Upper lobe of left lung (tissue), 6 donors: ENCODE measurements at regions not wholly inside any gene's neighbourhood (a gene's known extent, or its start where the extent isn't known, plus 50 kb on each side); places are given as distances from the start of the nearest gene placed in this dataset.
A peak's percentile ranks its signal among the peaks of the same experiment; 100 is the strongest.
"Not testable (repeated sequence)": the region's sequence is repeated elsewhere in the genome, so short reads cannot be mapped to it uniquely, and the experiment has no call there.

Source experiments
- ATAC-seq, 2 donors: fragments of 200-7000 bp; cut with Tn5 transposase; one replicate each; pipeline ENCODE4 v1.9.1; 2022; ENCODE audit warnings: mild to moderate bottlenecking in 2 of 2, moderate library complexity in 2 of 2; ENCODE audit not compliant: low FRiP score in 2 of 2
- DNase-seq, 2 donors: peaks; one replicate each; pipeline ENCODE4 v3.0.0-alpha.2; 2019 to 2020
- H3K27ac ChIP-seq, 4 donors: fragments of 200-600 bp; sonication (generic); one replicate each; pipeline ENCODE4 v1.5.1; 2016 to 2019
- H3K27me3 ChIP-seq, 4 donors: fragments of 200-600 bp; sonication (generic); one replicate each; pipeline ENCODE4 v1.5.1; 2017 to 2019
- H3K36me3 ChIP-seq, 4 donors: fragments of 200-600 bp; sonication (generic); one replicate each; pipeline ENCODE4 v1.5.1; 2016 to 2019
- H3K4me1 ChIP-seq, 4 donors: fragments of 200-600 bp; sonication (generic); one replicate each; pipeline ENCODE4 v1.5.1; 2018 to 2019
- H3K4me3 ChIP-seq, 4 donors: fragments of 200-600 bp; sonication (generic); one replicate each; pipeline ENCODE4 v1.5.1; 2017 to 2019; ENCODE audit warnings: mild to moderate bottlenecking in 2 of 4, moderate library complexity in 1 of 4
- H3K9me3 ChIP-seq, 4 donors: fragments of 200-600 bp; sonication (generic); one replicate each; pipeline ENCODE4 v1.5.1; 2018 to 2019
- EP300 ChIP-seq, 4 donors: sonication (generic); formaldehyde crosslinking; IDR thresholded peaks; one replicate each; pipeline ENCODE4 v1.5.1; 2017; ENCODE audit warnings: antibody characterized with exemption in 4 of 4, control low read depth in 2 of 4
- POLR2A ChIP-seq, 4 donors: fragments of 450-650 bp; IDR thresholded peaks; one replicate each; pipeline ENCODE4 v1.5.1; 2016 to 2017; ENCODE audit warnings: antibody characterized with exemption in 4 of 4, mild to moderate bottlenecking in 2 of 4
- POLR2AphosphoS5 ChIP-seq, 2 donors: sonication (generic); formaldehyde crosslinking; IDR thresholded peaks; one replicate each; pipeline ENCODE4 v1.5.1; 2017; ENCODE audit warnings: antibody characterized with exemption in 2 of 2
- WGBS, 2 donors: methylation state at CpG; one replicate each; pipeline ENCODE4 v1.1.5; 2017 to 2018; 5-methylcytosine and 5-hydroxymethylcytosine counted together
- TF ChIP-seq, protein P1 (sequence below), 6 experiments: fragments of 450-650 bp in 4 of 6; fragments of 200-600 bp in 2 of 6; sonication (generic) in 2 of 6; IDR thresholded peaks; one replicate each; pipeline ENCODE4 v1.5.1; 2016 to 2019; ENCODE audit warnings: antibody characterized with exemption in 6 of 6
- donor health status: DM: no; HTN: no; CAD: no; lungs with moderate emphysema.
- donor health status: DM: no; HTN: yes; CAD: no; lungs with severe emphysema.

DNA sequence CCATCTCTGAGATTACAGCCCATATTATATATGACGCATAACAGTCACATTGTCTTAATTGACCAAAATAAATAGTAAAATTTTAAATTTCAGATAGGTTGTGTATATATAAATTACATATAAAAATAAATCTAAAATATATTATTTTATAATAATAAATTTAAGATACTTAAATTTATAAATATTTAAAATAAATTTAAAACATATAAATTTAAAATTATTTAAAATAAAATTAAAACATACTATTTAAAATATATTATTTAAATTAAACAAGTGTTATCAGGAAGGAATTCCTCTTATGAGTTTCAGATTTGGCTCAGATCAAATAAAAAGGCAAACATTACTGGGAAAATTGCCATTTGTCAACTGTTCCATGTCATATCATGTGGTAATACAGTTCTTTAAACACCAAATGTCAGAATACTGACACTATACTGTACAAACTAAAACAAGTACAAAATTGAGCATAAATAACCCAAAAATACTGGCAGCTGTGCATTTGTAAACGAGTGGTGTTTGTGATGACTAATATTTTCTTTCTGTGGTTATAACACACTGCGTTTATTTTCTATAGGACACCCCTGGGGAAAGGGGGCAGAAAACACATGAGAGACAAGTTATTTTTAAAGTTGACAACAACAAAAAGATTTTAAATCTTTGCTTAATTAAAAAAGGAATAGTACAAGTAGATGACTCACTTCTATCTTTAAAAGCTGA, 71.3 kb upstream of the DGKB start:
- ATAC-seq (no peak), DNase-seq (no peak)
- 70 to 75% methylated on average over 3 of the region's 3 CpGs for WGBS, 2 donors
- H3K9me3 ChIP-seq, result no peaks in the 10 kb centered on the region
- no peak overlapping the region for H3K27ac ChIP-seq
- H3K36me3 ChIP-seq, result no peaks in the 10 kb centered on the region
- H3K4me3 ChIP-seq, result no peak overlapping the region
- H3K27me3 ChIP-seq, result no peaks in the 10 kb centered on the region
- TF ChIP-seq, protein P1, sequence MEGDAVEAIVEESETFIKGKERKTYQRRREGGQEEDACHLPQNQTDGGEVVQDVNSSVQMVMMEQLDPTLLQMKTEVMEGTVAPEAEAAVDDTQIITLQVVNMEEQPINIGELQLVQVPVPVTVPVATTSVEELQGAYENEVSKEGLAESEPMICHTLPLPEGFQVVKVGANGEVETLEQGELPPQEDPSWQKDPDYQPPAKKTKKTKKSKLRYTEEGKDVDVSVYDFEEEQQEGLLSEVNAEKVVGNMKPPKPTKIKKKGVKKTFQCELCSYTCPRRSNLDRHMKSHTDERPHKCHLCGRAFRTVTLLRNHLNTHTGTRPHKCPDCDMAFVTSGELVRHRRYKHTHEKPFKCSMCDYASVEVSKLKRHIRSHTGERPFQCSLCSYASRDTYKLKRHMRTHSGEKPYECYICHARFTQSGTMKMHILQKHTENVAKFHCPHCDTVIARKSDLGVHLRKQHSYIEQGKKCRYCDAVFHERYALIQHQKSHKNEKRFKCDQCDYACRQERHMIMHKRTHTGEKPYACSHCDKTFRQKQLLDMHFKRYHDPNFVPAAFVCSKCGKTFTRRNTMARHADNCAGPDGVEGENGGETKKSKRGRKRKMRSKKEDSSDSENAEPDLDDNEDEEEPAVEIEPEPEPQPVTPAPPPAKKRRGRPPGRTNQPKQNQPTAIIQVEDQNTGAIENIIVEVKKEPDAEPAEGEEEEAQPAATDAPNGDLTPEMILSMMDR (IDR thresholded peaks at IDR 0.05), result no peak
- TF ChIP-seq POLR2A (IDR thresholded peaks at IDR 0.05), result no peak
- no peak for TF ChIP-seq EP300 (IDR thresholded peaks at IDR 0.05)
- no peak for TF ChIP-seq POLR2AphosphoS5 (IDR thresholded peaks at IDR 0.05)
- H3K4me1 ChIP-seq, result no peaks in the 10 kb centered on the region

DNA sequence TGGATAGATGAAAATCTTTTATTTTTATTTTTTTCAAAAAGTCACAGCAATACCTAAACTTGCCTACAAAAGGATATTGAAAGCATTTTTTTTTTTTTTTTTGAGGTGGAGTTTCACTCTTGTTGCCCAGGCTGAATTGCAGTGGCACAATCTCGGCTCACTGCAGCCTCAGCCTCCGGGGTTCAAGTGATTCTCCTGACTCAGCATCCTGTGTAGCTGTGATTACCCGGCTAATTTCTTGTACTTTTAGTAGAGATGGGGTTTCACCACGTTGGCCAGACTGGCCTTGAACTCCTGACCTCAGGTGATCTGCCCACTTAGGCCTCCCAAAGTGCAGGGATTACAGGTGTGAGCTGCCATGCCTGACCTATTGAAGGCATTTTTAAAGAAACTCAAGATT, 69.1 kb upstream of the DGKB start:
- ATAC-seq, H3K27ac ChIP-seq, H3K36me3 ChIP-seq, H3K9me3 ChIP-seq, DNase-seq, H3K4me3 ChIP-seq, H3K4me1 ChIP-seq, H3K27me3 ChIP-seq: not testable (repeated sequence)
- WGBS, 2 donors, result 67 to 69% methylated on average over 4 of the region's 4 CpGs

DNA sequence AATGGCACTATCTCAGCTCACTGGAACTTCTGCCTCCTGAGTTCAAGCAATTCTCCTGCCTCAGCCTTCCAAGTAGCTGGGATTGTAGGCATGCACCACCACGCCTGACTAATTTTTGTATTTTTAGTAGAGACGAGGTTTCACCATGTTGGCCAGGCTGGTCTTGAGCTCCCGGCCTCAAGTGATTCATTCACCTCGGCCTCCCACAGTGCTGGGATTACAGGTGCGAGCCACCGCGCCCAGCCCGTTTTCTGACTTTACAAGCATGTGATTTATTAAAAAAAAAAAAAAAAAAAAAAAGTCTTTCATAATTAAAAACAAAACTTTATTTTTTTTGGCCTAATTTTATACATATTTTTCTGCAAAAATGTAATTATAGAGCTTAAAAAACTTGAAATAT, 64.8 kb upstream of the DGKB start:
- ATAC-seq, H3K27ac ChIP-seq: not testable (repeated sequence)

DNA sequence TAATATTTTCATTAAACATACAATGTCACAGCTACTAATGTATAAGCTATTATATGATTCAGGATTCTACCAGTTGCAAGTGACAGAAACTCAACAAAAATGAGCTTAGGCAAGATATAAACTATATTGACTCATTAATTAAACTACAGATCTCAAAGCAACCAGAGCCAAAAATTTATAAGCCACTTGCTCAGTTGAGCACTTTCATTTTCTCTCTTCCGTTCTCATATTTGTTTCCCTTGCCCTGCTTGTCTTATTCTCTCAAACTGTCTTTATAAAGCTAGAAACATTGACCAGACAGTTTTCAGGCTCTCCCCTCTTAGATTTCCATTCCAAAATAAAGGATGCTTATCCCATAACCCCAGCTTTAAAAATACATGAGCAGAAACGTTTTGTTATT, 60.2 kb upstream of the DGKB start:
- TF ChIP-seq, protein P1 (IDR thresholded peaks at IDR 0.05), result no peak
- TF ChIP-seq EP300 (IDR thresholded peaks at IDR 0.05) (no peak), POLR2A (IDR thresholded peaks at IDR 0.05) (no peak)
- H3K27me3 ChIP-seq, result no peaks in the 10 kb centered on the region
- no peak overlapping the region for H3K27ac ChIP-seq
- DNase-seq (no peak), ATAC-seq (no peak)
- H3K9me3 ChIP-seq, result no peaks in the 10 kb centered on the region
- no peak overlapping the region for H3K4me3 ChIP-seq
- 46 to 58% methylated on average over 2 of the region's 2 CpGs for WGBS, 2 donors
- H3K4me1 ChIP-seq, result no peaks in the 10 kb centered on the region
- no peaks in the 10 kb centered on the region for H3K36me3 ChIP-seq

More for the DNA sequence above, 64.8 kb upstream of the DGKB start:
- 90 to 96% methylated on average over 8 of the region's 8 CpGs for WGBS, 2 donors
- not testable (repeated sequence) for H3K36me3 ChIP-seq, H3K27me3 ChIP-seq, H3K4me1 ChIP-seq, H3K9me3 ChIP-seq, H3K4me3 ChIP-seq
- DNase-seq, result peak in 1 of 2 donors; percentile 34

DNA sequence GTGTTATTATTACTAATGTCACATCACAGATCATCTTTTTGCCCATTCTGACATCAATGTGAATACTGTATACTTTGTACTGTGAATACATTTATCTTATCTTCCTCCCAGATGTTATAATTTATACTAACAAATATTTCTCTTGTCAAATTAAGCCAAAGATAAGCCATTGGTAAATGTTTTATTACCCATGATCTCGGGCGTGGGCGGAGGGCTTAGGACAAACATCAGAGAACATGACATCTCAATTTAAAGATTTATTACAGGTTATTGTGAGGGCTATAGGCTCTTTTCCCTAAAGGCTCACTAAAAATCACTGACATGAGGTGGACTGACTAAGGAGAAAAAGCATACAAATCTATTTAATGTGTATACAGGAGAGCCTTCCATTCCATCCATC, 58.2 kb upstream of the DGKB start:
- H3K4me3 ChIP-seq, result no peak overlapping the region
- H3K36me3 ChIP-seq, result no peaks in the 10 kb centered on the region
- no peak for ATAC-seq
- no peak for DNase-seq
- no peak overlapping the region for H3K27ac ChIP-seq
- H3K4me1 ChIP-seq, result no peaks in the 10 kb centered on the region
- no peaks in the 10 kb centered on the region for H3K27me3 ChIP-seq
- TF ChIP-seq EP300 (IDR thresholded peaks at IDR 0.05), result no peak
- TF ChIP-seq, protein P1 (IDR thresholded peaks at IDR 0.05), result no peak
- TF ChIP-seq POLR2AphosphoS5 (IDR thresholded peaks at IDR 0.05), result no peak
- TF ChIP-seq POLR2A (IDR thresholded peaks at IDR 0.05), result no peak
- H3K9me3 ChIP-seq, result no peaks in the 10 kb centered on the region
- 47 to 59% methylated on average over 3 of the region's 3 CpGs for WGBS, 2 donors

DNA sequence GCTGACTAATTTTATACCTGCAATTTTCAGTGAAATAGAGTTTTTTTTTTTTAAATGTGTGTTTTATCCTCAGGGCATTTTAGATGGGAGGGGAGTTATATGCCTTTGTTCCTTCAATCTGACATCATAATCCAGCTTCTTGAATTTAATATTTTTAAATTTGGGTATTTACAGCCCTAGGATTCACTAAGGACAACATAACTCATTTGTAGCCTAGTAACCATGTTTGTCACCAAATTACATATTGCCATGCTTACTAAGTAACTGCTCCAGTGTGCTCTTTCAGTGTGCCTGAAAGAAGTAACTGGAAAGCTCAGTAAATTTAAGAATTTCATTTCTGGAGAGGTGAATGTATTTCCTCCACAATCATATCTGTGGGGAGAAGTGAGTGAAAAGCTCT, 56.8 kb upstream of the DGKB start:
- DNase-seq (no peak), ATAC-seq (no peak)
- Histone ChIP-seq H3K36me3 (no peaks in the 10 kb centered on the region), H3K27ac (no peak overlapping the region), H3K27me3 (no peaks in the 10 kb centered on the region), H3K4me1 (no peaks in the 10 kb centered on the region), H3K4me3 (no peak overlapping the region), H3K9me3 (no peaks in the 10 kb centered on the region)
- TF ChIP-seq, protein P1 (IDR thresholded peaks at IDR 0.05), result no peak
- no peak for TF ChIP-seq POLR2AphosphoS5 (IDR thresholded peaks at IDR 0.05)
- TF ChIP-seq EP300 (IDR thresholded peaks at IDR 0.05), result no peak
